HEK293 (cell line): ENCODE measurements at regions not wholly inside any gene's neighbourhood (a gene's known extent, or its start where the extent isn't known, plus 50 kb on each side); places are given as distances from the start of the nearest gene placed in this dataset.

Experiments
- CTCF ChIA-PET: fragments of 350-600 bp; formaldehyde crosslinking; extraction: SDS; loops from one replicate; lab custom pipeline; 2021; ENCODE audit warnings: antibody characterized with exemption; lab: Yijun Ruan, JAX
- POLR2A ChIA-PET: fragments of 300-600 bp; formaldehyde crosslinking; extraction: SDS; loops from one replicate; lab custom pipeline; 2020; ENCODE audit warnings: antibody characterized with exemption, inconsistent platforms; lab: Yijun Ruan, JAX
- H3K27ac ChIP-seq: fragments of 200-500 bp; sonication (Bioruptor generic); 2 replicates; pipeline ENCODE4 v1.5.1; 2014; ENCODE audit warnings: low read depth, low read length, control low read depth, inconsistent platforms; ENCODE audit errors: extremely low read depth
- H3K36me3 ChIP-seq, 2 experiments: fragments of 200-500 bp in 1 of 2; sonication (Bioruptor generic) in 1 of 2; 1 replicate in 1 of 2; 2 replicates in 1 of 2; pipeline ENCODE4 v1.5.1; 2014 to 2017; ENCODE audit warnings: inconsistent platforms in 2 of 2, low read length in 2 of 2; ENCODE audit not compliant: control insufficient read depth in 2 of 2, insufficient read depth in 1 of 2
- H3K4me1 ChIP-seq: fragments of 200-500 bp; sonication (Bioruptor generic); 2 replicates; pipeline ENCODE4 v1.5.1; 2014; ENCODE audit warnings: mild to moderate bottlenecking, low read length, inconsistent platforms; ENCODE audit not compliant: control insufficient read depth, insufficient read depth
- H3K4me3 ChIP-seq: 2 replicates; pipeline ENCODE4 v1.5.1; 2011; ENCODE audit warnings: low read depth, mild to moderate bottlenecking, control low read depth, low read length, moderate library complexity
- H3K9me3 ChIP-seq: fragments of 200-500 bp; sonication (Bioruptor generic); 2 replicates; pipeline ENCODE4 v1.5.1; 2014; ENCODE audit warnings: low read depth, low read length, inconsistent platforms; ENCODE audit not compliant: control insufficient read depth, insufficient read depth
- EGR2 ChIP-seq: fragments of 450-650 bp; formaldehyde crosslinking; IDR thresholded peaks from 2 replicates; pipeline ENCODE4 v1.5.1; 2016; ENCODE audit warnings: low read depth, missing biosample characterization, missing genetic modification characterization
- HOXC10 ChIP-seq: sonication (generic); formaldehyde crosslinking; IDR thresholded peaks from 2 replicates; pipeline ENCODE4 v1.8.1; 2023; ENCODE audit warnings: mild to moderate bottlenecking, missing genetic modification reagents
- MYNN ChIP-seq: fragments of 450-650 bp; formaldehyde crosslinking; IDR thresholded peaks from 2 replicates; pipeline ENCODE4 v1.5.1; 2016; ENCODE audit warnings: missing biosample characterization, missing genetic modification characterization, borderline replicate concordance
- SCRT1 ChIP-seq: fragments of 450-650 bp; formaldehyde crosslinking; IDR thresholded peaks from 2 replicates; pipeline ENCODE4 v1.5.1; 2016; ENCODE audit warnings: missing biosample characterization, missing genetic modification characterization, borderline replicate concordance
- TRIM28 ChIP-seq: IDR thresholded peaks from 2 replicates; pipeline ENCODE4 v1.6.1; 2011; ENCODE audit warnings: low read length, control low read depth, borderline replicate concordance
- ZFP37 ChIP-seq: fragments of 450-650 bp; formaldehyde crosslinking; IDR thresholded peaks from 2 replicates; pipeline ENCODE4 v1.5.1; 2016; ENCODE audit warnings: missing biosample characterization, missing genetic modification characterization
- ZIC2 ChIP-seq: fragments of 450-650 bp; formaldehyde crosslinking; IDR thresholded peaks from 2 replicates; pipeline ENCODE4 v1.5.1; 2016; ENCODE audit warnings: missing biosample characterization, missing genetic modification characterization
- ZNF155 ChIP-seq: fragments of 450-650 bp; formaldehyde crosslinking; IDR thresholded peaks from 2 replicates; pipeline ENCODE4 v1.5.1; 2016; ENCODE audit warnings: missing biosample characterization, missing genetic modification characterization
- ZNF174 ChIP-seq: fragments of 450-650 bp; formaldehyde crosslinking; IDR thresholded peaks from 2 replicates; pipeline ENCODE4 v1.5.0; 2017; ENCODE audit warnings: missing biosample characterization, mild to moderate bottlenecking, missing genetic modification characterization
- ZNF202 ChIP-seq: fragments of 450-650 bp; formaldehyde crosslinking; IDR thresholded peaks from 2 replicates; pipeline ENCODE4 v1.5.1; 2016; ENCODE audit warnings: missing biosample characterization, missing genetic modification characterization, borderline replicate concordance
- ZNF311 ChIP-seq: fragments of 450-650 bp; formaldehyde crosslinking; IDR thresholded peaks from 2 replicates; pipeline ENCODE4 v1.5.1; 2017; ENCODE audit warnings: missing biosample characterization, missing genetic modification characterization, borderline replicate concordance
- ZNF513 ChIP-seq: fragments of 450-650 bp; IDR thresholded peaks from 2 replicates; pipeline ENCODE4 v1.5.1; 2018; ENCODE audit warnings: missing biosample characterization, missing genetic modification characterization
- ZNF596 ChIP-seq: fragments of 450-650 bp; IDR thresholded peaks from 2 replicates; pipeline ENCODE4 v1.5.0; 2018; ENCODE audit warnings: missing biosample characterization, mild to moderate bottlenecking, missing genetic modification characterization, moderate library complexity
- ZNF660 ChIP-seq: fragments of 450-650 bp; IDR thresholded peaks from 2 replicates; pipeline ENCODE4 v1.5.1; 2018; ENCODE audit warnings: missing biosample characterization, mild to moderate bottlenecking, missing genetic modification characterization
- ZNF830 ChIP-seq: fragments of 450-650 bp; IDR thresholded peaks from 2 replicates; pipeline ENCODE4 v1.5.0; 2018; ENCODE audit warnings: missing biosample characterization, missing genetic modification characterization, low read depth, mild to moderate bottlenecking, moderate library complexity
- TF ChIP-seq, protein P1 (sequence below): fragments of 450-650 bp; formaldehyde crosslinking; IDR thresholded peaks from 2 replicates; pipeline ENCODE4; 2016; ENCODE audit warnings: missing biosample characterization, missing genetic modification characterization
- TF ChIP-seq, protein P2 (sequence below): fragments of 450-650 bp; formaldehyde crosslinking; IDR thresholded peaks from 2 replicates; pipeline ENCODE4 v1.5.1; 2016; ENCODE audit warnings: missing biosample characterization, missing genetic modification characterization

DNA sequence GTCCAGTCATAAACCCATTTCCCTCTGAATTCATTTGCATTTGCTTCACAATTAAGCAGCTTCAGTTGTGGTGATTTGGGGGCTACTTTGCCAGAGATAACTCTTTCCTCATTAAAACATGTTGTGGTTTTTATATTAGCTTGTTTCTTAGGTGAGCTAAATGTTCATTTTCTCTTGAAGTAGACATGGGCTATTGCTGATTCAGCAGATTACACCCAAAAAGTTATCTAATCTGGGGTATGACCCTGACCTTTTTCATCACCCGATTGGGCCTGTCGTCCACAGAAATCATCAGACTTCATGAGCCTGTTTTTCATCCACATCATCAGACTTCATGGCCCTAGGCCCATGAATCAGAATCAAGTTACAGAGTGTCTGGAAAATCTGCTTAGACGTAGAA, 97.5 kb upstream of the KLHL25 start:
- Histone ChIP-seq H3K4me3 (no peak overlapping the region), H3K9me3 (no peaks in the 10 kb centered on the region), H3K4me1 (no peaks in the 10 kb centered on the region), H3K36me3 (no peaks in the 10 kb centered on the region), H3K27ac (no peak overlapping the region)
- POLR2A ChIA-PET = no interaction called here
- CTCF ChIA-PET = interaction anchor here (0.8 kb wide), 1 partner anchor 34 kb away, joined by 3 read pairs; no protein-coding TSS in a partner anchor
- TF ChIP-seq ZNF174 (tag by site-specific recombination) (no peak), ZNF311 (tag by site-specific recombination) (no peak), ZNF513 (tag by site-specific recombination) (no peak), MYNN (no peak), TRIM28 (no peak), ZNF155 (tag by site-specific recombination) (no peak), SCRT1 (tag by site-specific recombination) (no peak), ZFP37 (tag by site-specific recombination) (no peak), HOXC10 (CRISPR knock-in tag) (no peak), EGR2 (tag by site-specific recombination) (no peak), ZNF202 (tag by site-specific recombination) (no peak)
- TF ChIP-seq, protein P1, sequence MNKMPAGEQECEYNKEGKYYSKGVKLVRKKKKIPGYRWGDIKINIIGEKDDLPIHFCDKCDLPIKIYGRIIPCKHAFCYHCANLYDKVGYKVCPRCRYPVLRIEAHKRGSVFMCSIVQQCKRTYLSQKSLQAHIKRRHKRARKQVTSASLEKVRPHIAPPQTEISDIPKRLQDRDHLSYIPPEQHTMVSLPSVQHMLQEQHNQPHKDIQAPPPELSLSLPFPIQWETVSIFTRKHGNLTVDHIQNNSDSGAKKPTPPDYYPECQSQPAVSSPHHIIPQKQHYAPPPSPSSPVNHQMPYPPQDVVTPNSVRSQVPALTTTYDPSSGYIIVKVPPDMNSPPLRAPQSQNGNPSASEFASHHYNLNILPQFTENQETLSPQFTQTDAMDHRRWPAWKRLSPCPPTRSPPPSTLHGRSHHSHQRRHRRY = no peak
- TF ChIP-seq, protein P2, sequence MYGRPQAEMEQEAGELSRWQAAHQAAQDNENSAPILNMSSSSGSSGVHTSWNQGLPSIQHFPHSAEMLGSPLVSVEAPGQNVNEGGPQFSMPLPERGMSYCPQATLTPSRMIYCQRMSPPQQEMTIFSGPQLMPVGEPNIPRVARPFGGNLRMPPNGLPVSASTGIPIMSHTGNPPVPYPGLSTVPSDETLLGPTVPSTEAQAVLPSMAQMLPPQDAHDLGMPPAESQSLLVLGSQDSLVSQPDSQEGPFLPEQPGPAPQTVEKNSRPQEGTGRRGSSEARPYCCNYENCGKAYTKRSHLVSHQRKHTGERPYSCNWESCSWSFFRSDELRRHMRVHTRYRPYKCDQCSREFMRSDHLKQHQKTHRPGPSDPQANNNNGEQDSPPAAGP (tag by site-specific recombination) = no peak

DNA sequence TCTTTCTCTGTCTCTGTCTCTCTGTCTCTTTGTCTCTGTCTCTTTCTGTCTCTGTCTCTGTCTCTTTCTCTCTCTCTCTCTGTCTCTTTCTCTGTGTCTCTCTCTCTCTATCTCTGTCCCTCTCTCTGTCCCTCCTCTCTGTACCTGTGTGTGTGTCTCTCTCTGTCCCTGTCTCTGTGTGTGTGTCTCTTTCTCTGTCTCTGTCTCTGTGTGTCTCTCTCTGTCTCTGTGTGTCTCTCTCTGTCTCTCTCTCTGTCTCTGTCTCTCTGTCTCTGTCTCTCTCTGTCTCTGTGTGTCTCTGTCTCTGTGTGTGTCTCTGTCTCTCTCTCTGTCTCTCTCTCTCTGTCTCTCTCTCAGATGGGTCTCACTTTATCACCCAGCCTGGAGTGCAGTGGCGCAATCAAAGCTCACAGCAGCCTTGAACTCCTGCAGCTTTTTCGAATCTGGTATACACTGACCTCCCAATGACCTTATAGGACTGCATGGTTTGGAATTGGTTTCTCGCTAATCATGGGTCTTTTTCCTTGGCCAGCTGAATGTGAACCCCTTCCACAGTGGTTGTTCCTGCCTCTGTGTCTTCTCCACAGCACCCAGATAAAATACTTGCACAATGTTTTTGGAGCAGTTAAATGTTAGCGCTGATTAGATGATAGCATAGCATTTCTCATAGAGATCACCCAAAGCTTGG, 102.6 kb upstream of the KLHL25 start:
- TF ChIP-seq ZNF202 (tag by site-specific recombination) (peak; percentile 77; the same call in 1 of the 2 replicates), ZNF660 (tag by site-specific recombination) (no peak), ZNF830 (no peak), ZIC2 (tag by site-specific recombination) (0 out of 2 replicates have a peak, but pooled peaks have one; percentile 35), ZNF596 (tag by site-specific recombination) (peak; percentile 91; the same call in 1 of the 2 replicates)
- Histone ChIP-seq H3K27ac (no peak overlapping the region), H3K36me3 (no peaks in the 10 kb centered on the region), H3K9me3 (no peaks in the 10 kb centered on the region), H3K4me1 (no peaks in the 10 kb centered on the region), H3K4me3 (no peak overlapping the region)
- CTCF ChIA-PET = interaction anchor here (0.6 to 0.8 kb wide), 3 partner anchors 19 to 237 kb away, joined by 3 to 4 read pairs (median 3); no protein-coding TSS in a partner anchor
- POLR2A ChIA-PET = no interaction called here
